ENCODE measurements at regions not wholly inside any gene's neighbourhood (a gene's known extent, or its start where the extent isn't known, plus 50 kb on each side); places are given as distances from the start of the nearest gene placed in this dataset.

GRCh38 chrX:42673301-42673810, 104.6 kb downstream of the PPP1R2C start:
- TF ChIP-seq CTCF (IDR thresholded peaks at IDR 0.05): no peak
- TF ChIP-seq ZFX (IDR thresholded peaks at IDR 0.05; ENCODE audit: borderline replicate concordance): no peak

All from 22Rv1 (cell line).